ENCODE measurements at regions not wholly inside any gene's neighbourhood (a gene's known extent, or its start where the extent isn't known, plus 50 kb on each side); places are given as distances from the start of the nearest gene placed in this dataset.

DNA sequence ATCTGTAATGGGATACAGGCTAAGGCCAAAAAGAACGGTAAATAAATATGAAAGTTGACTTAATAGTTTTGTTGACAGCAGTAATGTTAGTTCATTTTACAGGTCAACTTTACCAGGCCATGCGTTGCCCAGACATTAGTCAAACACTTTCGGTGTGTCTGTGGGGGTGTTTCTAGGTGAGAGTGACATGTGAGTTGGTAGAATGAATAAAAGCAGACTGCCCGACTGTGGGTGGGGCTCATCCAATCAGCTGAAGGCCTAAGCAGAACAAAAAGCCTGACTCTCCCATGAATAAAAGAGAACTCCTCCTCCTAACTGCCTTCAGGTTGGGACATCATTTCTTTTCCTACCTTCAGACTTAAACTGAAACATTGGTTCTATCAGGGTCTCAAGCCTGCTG lies 132.3 kb downstream of the MTPAP start:
- no peak for TF ChIP-seq CTCF (conservative IDR thresholded peaks at IDR 0.05; ENCODE audit: low read length)
- TF ChIP-seq EZH2phosphoT487 (IDR thresholded peaks at IDR 0.05; ENCODE audit: borderline replicate concordance) = no peak

Data from Loucy (cell line).